Choroid plexus epithelial cell (primary cell): ENCODE measurements at regions not wholly inside any gene's neighbourhood (a gene's known extent, or its start where the extent isn't known, plus 50 kb on each side); places are given as distances from the start of the nearest gene placed in this dataset.
A peak's percentile ranks its signal among the peaks of the same experiment; 100 is the strongest.

Experiments
- DNase-seq: peaks from one replicate; pipeline ENCODE4 v3.0.0-alpha.2; 2010; ENCODE audit warnings: low read depth
- H3K4me3 ChIP-seq: 2 replicates; pipeline ENCODE4 v1.5.1; 2011; ENCODE audit warnings: low read depth, mild to moderate bottlenecking, control low read depth, low read length, moderate library complexity
- CTCF ChIP-seq: conservative IDR thresholded peaks from 2 replicates; pipeline ENCODE4 v1.5.1; 2011; ENCODE audit warnings: low read depth, mild to moderate bottlenecking, control low read depth, inconsistent platforms, low read length, moderate library complexity

GRCh38 chr2:237180187-237180586, 94.5 kb downstream of the COPS8 start:
- H3K4me3 ChIP-seq: no peak overlapping the region
- peak; percentile 82 for DNase-seq
- no peak for TF ChIP-seq CTCF

GRCh38 chr2:237180987-237181386, 95.3 kb downstream of the COPS8 start:
- no peak for DNase-seq
- H3K4me3 ChIP-seq: no peak overlapping the region
- TF ChIP-seq CTCF: no peak

GRCh38 chr2:237181844-237182243, 96.2 kb downstream of the COPS8 start:
- no peak overlapping the region for H3K4me3 ChIP-seq
- DNase-seq: peak; percentile 96
- TF ChIP-seq CTCF: no peak

DNA sequence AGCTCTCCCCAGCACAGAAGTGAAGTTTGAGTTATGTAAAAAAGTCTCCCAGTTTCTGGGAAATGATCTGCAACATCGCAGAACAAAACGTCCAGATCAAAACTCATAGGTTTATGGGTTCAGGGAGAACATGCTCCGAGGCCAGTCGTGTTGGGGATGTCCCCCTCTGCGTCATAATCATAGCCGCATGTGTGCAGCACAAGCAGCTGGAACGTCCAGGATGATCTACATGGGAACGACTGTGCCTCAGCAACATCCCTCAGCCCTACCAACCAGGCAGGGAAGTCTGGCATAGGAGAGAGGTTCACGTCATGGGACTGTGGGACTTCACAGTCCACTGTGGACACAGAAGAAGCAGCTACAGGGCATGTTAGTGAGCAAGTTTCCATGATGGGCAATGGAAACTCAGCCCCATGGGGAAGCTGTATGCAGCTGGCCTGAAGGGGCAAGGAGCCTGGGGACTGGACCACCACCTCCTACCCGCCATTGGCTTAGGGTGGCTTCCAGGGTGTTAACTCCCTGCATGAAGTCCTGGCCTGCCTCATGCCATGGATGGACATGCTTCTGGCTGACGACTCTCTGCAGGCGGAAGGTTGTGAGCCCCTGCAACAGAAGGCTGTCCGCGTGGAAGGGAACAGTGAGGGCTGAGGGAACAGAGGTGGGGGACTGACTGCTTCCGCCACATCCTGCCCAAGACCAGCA, 96.9 kb downstream of the COPS8 start:
- DNase-seq: peak; percentile 72
- no peak for TF ChIP-seq CTCF
- H3K4me3 ChIP-seq: no peak overlapping the region

GRCh38 chr2:237184192-237184918, 98.7 kb downstream of the COPS8 start:
- no peak for TF ChIP-seq CTCF
- DNase-seq: peak; percentile 84
- no peak overlapping the region for H3K4me3 ChIP-seq

- DNase-seq: no peak
Observed at GRCh38 chr2:237184919-237185552, 99.3 kb downstream of the COPS8 start.

More at GRCh38 chr2:237184919-237185552, 99.3 kb downstream of the COPS8 start:
- no peak overlapping the region for H3K4me3 ChIP-seq
- no peak for TF ChIP-seq CTCF
